Fibroblast of villous mesenchyme (primary cell): ENCODE measurements at regions not wholly inside any gene's neighbourhood (a gene's known extent, or its start where the extent isn't known, plus 50 kb on each side); places are given as distances from the start of the nearest gene placed in this dataset. TPM values are rescaled to one million over a fixed set of nuclear protein-coding genes. Genes with fewer than 3 reads are reported as not detected.

Source experiments
- DNase-seq: peaks from one replicate; pipeline ENCODE4 v3.0.0-alpha.2; 2010; ENCODE audit warnings: low read depth
- H3K4me3 ChIP-seq: 2 replicates; pipeline ENCODE4 v1.5.1; 2011; ENCODE audit warnings: low read depth, mild to moderate bottlenecking, low read length
- small RNA-seq: library from RNA; depleted of rRNA; stranded (forward); fragments of <200 nt; gene quantifications from one replicate; pipeline ENCODE3, GENCODE V24; 2012
- TF ChIP-seq, protein P1 (sequence below): IDR thresholded peaks from 2 replicates; pipeline ENCODE4 v1.5.1; 2012; ENCODE audit warnings: low read depth, mild to moderate bottlenecking, low read length; ENCODE audit not compliant: insufficient read depth

DNA sequence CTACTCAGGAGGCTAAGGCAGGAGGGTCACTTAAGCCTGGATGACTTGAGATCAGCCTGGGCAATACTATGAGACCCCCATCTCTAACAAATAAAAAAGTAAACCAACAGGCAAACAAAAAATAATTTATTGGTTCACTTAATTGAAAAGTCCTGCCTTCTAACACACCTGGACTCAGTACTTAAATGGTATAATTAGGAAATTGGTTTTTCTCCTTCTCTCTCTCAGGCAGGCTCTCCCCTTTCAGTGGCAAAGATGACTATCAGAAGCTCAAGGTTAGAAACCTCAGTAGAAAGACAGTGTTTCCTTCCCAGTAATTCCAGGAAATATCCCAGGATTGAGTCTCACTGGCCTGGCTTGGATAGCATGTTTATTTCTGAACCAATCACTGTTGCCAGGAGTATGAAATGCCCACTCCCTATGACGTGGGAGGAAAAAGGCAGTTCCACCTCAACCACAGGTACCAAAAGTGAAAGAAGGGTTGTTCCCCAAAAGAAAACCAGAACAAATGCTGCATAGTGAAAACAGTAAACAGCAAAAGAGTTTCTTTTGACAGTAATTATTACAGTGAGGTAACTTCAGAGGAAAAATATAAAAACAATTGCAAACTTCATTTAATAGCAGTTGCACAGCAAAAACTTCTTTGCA, 56.3 kb upstream of the SOX6 start:
- no peak for DNase-seq
- no peak overlapping the region for H3K4me3 ChIP-seq
- TF ChIP-seq, protein P1, sequence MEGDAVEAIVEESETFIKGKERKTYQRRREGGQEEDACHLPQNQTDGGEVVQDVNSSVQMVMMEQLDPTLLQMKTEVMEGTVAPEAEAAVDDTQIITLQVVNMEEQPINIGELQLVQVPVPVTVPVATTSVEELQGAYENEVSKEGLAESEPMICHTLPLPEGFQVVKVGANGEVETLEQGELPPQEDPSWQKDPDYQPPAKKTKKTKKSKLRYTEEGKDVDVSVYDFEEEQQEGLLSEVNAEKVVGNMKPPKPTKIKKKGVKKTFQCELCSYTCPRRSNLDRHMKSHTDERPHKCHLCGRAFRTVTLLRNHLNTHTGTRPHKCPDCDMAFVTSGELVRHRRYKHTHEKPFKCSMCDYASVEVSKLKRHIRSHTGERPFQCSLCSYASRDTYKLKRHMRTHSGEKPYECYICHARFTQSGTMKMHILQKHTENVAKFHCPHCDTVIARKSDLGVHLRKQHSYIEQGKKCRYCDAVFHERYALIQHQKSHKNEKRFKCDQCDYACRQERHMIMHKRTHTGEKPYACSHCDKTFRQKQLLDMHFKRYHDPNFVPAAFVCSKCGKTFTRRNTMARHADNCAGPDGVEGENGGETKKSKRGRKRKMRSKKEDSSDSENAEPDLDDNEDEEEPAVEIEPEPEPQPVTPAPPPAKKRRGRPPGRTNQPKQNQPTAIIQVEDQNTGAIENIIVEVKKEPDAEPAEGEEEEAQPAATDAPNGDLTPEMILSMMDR: no peak

DNA sequence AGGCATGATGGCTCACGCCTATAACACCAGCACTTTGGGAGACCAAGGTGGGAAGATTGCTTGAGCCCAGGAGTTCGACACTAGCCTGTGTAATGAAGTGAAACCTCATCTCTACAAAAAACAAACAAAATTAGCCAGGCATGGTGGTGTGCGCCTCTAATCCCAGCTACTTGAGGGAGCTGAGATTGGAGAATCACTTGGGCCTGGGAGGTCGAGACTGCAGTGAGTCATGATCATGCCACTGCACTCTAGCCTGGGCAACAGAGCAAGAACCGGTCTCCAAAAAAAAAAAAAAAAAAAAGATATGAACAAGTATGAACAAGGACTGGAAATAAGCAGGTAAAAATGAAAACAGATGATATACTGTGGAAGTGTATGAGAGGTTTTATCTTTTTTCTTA, 54.1 kb upstream of the SOX6 start:
- H3K4me3 ChIP-seq: no peak overlapping the region
- no peak for DNase-seq
- TF ChIP-seq, protein P1: no peak

DNA sequence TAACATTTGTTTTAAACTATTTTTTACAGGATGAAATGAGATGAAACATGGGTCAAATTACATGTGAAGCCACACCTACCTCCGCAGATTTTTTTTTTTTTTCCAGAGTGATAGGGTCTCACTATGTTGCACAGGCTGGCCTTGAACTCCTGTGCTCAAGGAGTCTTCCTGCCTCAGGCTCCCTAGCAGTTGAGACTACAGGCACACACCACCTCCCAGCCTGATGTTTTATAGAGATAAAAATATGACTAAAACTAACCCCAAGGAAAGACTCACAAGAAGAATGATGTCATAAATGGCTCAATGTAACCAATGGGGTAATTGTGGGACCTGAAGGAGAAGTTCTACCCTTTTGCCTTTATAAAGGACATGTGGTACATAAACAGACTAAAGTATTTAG, 52.3 kb upstream of the SOX6 start:
- TF ChIP-seq, protein P1: no peak

DNA sequence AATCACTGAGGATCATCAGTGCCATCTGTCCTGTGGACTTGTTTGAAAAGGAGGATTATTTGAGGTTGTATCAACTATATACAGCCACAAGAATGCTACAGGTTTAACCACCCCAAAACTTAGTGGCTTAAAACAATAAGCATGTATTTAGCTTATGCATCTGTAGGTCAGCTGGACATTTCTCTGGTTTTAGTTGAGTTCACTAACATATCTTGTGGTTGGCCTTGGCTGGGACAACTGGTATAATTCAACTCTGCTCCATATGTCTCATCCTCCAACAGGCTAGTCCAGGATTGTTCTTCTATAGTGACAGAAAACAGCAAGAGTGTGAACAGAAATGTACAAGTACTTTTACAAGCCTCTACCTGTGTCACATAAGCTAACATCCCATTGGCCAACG, 49.9 kb upstream of the SOX6 start:
- H3K4me3 ChIP-seq: no peak overlapping the region
- TF ChIP-seq, protein P1: no peak
- no peak for DNase-seq

More for the DNA sequence above, 52.3 kb upstream of the SOX6 start:
- no peak for DNase-seq
- no peak overlapping the region for H3K4me3 ChIP-seq

Small RNA genes lying in the stretch of these regions (small RNA-seq; reads per million reads assigned to genes)
- not detected for gene RN7SL188P
